Stimulated activated CD4-positive, alpha-beta T cell treated with anti-CD3 and anti-CD28 coated beads, Interleukin-2, amount 100 ng/mL, for 4 hours (primary cell): ENCODE measurements at regions not wholly inside any gene's neighbourhood (a gene's known extent, or its start where the extent isn't known, plus 50 kb on each side); places are given as distances from the start of the nearest gene placed in this dataset.

Experiments used
- DNase-seq: peaks from one replicate; pipeline ENCODE4 v3.0.0-alpha.2; 2020; ENCODE audit warnings: low read depth

DNA sequence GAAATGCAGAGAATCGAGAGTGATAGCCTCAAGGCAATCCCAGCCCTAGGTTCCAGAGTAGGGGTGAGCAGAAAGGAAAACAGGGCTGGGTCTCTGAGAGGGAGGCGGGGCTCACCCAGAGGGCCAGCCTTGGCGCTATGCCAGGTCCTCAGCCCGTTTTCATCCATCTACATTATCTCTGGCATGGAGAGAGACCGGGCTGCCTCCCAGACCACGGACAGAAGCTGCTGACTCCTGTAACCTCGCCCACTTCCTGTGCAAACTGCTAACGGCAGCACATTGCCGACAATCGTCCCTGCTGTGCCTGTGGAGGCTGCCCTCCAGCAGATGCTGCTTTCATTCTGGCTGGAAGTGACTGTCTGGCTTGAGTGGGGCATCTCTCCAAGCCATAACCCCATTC, 569.1 kb downstream of the NPHP4 start:
- no peak for DNase-seq

- no peak for DNase-seq
Measured at GRCh38 chr1:5419501-5419900, 572.7 kb downstream of the NPHP4 start.

GRCh38 chr1:5416518-5416917, 575.7 kb downstream of the NPHP4 start:
- no peak for DNase-seq

- no peak for DNase-seq
Measured at GRCh38 chr1:5415606-5416005, 576.6 kb downstream of the NPHP4 start.

DNA sequence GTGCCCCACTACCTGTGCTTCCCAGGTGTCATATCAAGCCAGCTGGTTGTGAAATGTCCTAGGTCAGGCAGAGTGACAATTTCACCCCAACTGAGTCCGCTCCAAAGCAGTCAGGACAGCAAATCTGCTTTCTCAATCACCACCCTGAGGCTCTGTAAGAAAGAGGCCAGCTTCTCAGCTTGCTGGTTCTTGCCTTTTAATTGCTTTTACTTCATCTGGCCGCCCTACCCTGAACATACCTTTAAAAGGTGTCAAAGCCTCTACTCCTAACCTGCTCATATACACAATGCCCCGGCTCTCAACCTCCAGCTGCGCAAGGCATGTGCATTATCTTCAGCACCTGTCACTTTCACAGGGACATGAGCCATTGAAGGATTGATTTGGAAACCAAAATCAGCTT, 581.6 kb downstream of the NPHP4 start:
- no peak for DNase-seq

DNA sequence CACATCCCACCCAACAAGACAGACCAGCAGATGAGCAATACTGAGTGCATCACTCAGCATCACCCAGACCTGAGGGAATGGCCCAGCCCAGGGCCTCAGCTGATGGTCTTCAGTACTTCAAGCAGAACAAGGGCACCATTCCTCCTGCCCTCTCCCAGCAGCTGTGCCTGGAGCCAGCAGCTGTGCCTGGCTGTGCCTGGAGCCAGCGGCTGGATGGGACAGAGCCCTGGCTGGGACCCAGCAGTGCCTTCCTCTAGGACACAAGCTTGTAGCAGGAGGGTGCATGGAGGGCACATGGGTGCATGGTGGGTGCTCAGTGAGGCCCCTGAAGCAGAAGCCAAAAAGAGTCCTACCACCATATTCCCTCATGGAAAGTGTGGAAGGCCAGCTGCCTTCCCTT, 583.8 kb downstream of the NPHP4 start:
- no peak for DNase-seq

DNA sequence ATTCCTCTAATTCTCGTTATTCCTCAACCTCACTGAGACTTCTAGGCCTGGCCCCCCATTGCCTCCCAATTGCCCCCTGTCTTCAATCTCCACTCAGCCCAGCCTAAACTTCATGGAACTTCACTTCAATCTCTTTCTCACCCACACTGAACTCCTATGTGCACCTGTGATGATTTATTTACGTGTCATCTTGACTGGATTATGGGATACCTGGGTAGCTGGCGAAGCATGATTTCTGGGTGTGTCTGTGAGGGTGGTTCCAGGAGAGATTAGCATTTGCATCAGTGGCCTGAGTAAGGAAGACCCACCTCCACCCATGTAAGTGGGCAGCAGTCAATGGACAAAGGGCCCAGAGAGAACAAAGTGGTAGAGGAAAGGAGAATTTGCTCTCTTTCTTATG, 587.0 kb downstream of the NPHP4 start:
- DNase-seq: no peak

DNA sequence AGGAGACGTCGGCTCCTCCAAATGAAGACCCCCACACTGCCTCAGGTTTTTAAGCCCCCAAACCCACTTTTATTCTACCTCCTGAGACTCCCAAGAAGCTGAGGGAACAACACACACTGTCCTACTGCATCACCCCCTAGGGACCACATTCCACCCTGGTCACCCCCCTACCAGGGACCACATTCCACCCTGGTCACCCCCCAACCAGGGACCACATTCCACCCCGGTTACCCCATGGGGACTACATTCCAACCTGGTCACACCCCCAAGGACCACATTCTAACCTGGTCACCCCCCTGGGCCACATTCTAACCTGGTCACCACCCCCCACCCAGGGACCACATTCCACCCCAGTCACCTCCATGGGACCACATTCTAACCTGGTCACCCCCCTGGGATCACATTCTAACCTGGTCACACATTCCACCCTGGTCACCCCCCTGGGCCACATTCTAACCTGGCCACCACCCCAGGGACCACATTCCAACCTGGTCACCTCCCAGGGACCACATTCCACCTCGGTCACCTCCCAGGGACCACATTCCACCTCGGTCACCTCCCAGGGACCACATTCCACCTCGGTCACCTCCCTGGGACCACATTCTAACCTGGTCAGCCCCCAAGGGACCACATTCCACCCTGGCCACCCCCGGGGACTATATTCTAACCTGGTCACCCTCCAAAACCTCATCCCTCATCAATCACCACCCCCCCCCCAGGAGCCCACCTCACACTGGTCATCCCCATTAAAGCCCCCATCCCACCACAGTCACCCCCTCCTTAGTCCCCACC, 587.6 kb downstream of the NPHP4 start:
- no peak for DNase-seq

DNA sequence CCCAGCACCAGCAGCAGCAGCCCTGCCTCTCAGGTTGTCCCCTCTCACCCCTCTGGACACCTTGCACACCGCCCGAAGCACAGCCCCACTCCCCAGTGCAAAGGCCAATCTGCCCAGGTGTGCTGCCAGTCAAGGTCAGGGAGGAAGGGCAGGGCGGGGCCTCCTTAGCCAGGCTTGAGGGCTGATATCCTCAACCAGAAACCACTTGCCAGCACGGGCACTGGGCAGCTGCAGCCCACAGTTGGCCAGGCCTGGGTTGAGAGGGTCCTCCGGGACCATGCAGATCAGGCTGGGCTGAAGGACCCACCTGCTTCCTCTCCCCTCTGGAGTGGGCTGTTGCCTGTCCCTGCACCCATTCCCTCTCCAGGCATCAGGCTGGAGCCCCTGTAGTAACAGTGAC, 588.3 kb downstream of the NPHP4 start:
- no peak for DNase-seq

GRCh38 chr1:5402618-5403017, 589.6 kb downstream of the NPHP4 start:
- no peak for DNase-seq

- DNase-seq: no peak
Measured at GRCh38 chr1:5399771-5400170, 592.5 kb downstream of the NPHP4 start.

DNA sequence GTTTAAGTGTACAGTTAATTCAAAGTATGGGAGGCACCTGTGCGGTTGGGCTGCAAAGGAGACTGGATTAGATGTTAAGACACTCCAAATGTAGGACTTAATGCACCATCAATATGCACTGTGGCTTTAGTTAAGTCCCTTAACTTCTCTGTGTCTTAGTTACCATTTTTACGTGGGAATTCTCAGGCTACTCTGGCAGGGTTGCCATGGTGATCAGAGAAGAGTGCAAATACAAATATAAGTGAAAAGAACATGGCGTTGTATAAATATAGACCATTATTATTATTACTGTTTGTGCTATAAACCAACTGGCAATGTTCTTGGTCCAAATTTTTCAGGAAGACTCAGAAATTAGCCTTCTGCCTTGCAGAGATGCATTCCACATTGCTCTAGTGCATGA, 595.6 kb downstream of the NPHP4 start:
- DNase-seq: no peak

- DNase-seq: no peak
Measured at GRCh38 chr1:5394111-5394510, 598.1 kb downstream of the NPHP4 start.

DNA sequence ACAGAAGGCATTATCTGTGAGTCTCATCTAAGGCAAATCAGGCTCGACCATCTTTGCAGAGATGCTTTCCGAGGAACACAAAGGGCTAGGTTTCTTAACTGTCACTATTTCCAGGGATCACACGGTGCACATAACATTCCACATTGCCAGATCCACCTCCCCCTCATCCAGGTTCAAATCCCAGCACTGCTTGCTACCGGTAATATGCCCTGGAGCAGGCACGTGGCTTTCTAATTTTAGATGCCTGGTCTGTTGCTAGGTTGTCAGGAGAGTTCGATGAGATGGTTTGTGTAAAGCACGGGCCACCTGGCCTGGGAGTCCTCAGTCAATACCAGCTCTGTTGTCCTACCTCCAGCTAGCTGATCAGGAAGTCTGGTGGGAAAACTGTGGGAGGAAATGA, 598.6 kb downstream of the NPHP4 start:
- no peak for DNase-seq

- no peak for DNase-seq
Measured at GRCh38 chr1:5393146-5393545, 599.1 kb downstream of the NPHP4 start.

- DNase-seq: no peak
Measured at GRCh38 chr1:5391725-5392124, 600.5 kb downstream of the NPHP4 start.

DNA sequence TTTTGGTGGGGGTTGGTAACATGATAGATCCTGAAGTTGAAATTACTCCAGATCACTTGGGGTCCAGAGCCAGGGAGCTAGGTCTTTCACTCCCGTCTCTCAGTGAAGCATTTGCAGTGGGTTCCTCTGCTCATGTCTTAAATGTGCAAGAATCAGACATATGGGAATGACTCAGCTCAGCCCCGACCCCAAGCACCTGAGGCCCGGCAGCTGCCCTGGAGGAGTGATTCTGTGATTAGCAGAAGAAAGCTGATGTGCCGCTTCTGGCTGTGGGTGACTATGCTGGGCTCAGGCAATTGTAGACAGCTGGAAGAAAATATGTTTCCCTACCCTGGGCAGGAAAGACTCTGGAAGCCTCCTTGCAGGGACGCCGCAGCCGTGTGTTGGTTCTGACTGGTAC, 601.7 kb downstream of the NPHP4 start:
- no peak for DNase-seq

GRCh38 chr1:5389101-5389885, 602.9 kb downstream of the NPHP4 start:
- DNase-seq: no peak

- DNase-seq: no peak
Measured at GRCh38 chr1:5388622-5389021, 603.6 kb downstream of the NPHP4 start.

GRCh38 chr1:5386371-5386770, 605.9 kb downstream of the NPHP4 start:
- DNase-seq: no peak

- DNase-seq: no peak
Measured at GRCh38 chr1:5385956-5386355, 606.3 kb downstream of the NPHP4 start.

GRCh38 chr1:5385096-5385799, 607.0 kb downstream of the NPHP4 start:
- no peak for DNase-seq

GRCh38 chr1:5381491-5381890, 610.7 kb downstream of the NPHP4 start:
- no peak for DNase-seq
